SK-N-MC (cell line): ENCODE measurements at regions not wholly inside any gene's neighbourhood (a gene's known extent, or its start where the extent isn't known, plus 50 kb on each side); places are given as distances from the start of the nearest gene placed in this dataset.
"Not testable (repeated sequence)": the region's sequence is repeated elsewhere in the genome, so short reads cannot be mapped to it uniquely, and the experiment has no call there.

Experiments used
- EZH2 ChIP-seq: fragments of 200-600 bp; sonication (generic); IDR thresholded peaks from one replicate; pipeline ENCODE4 v1.6.1; 2017; ENCODE audit warnings: antibody characterized with exemption
- FOXP2 ChIP-seq: optimal IDR thresholded peaks from 2 replicates; pipeline ENCODE3; 2011; ENCODE audit warnings: mild to moderate bottlenecking, moderate library complexity; ENCODE audit not compliant: insufficient read depth; ENCODE audit errors: extremely low read length, control extremely low read depth
- POLR2AphosphoS5 ChIP-seq: IDR thresholded peaks from 2 replicates; pipeline ENCODE4 v1.6.1; 2012; ENCODE audit warnings: mild to moderate bottlenecking, low read depth, low read length, borderline replicate concordance

- TF ChIP-seq POLR2AphosphoS5, EZH2, FOXP2: not testable (repeated sequence)
Measured at GRCh38 chr2:154583274-154583673, 115.2 kb upstream of the KCNJ3 start.
